ENCODE measurements at regions not wholly inside any gene's neighbourhood (a gene's known extent, or its start where the extent isn't known, plus 50 kb on each side); places are given as distances from the start of the nearest gene placed in this dataset.
"Not testable (repeated sequence)": the region's sequence is repeated elsewhere in the genome, so short reads cannot be mapped to it uniquely, and the experiment has no call there.

- H3K4me1 Mint-ChIP-seq = no peaks in the 10 kb centered on the region
- no peaks in the 10 kb centered on the region for H3K9me3 Mint-ChIP-seq
- no peaks in the 10 kb centered on the region for H3K27me3 Mint-ChIP-seq (ENCODE audit: low read depth)
- no peak for DNase-seq (ENCODE audit: low read depth, low spot score)
- H3K27ac Mint-ChIP-seq (ENCODE audit: unreplicated experiment) = peak overlapping the region; percentile 22
- no peak overlapping the region for H3K4me3 Mint-ChIP-seq
- TF ChIP-seq CTCF (conservative IDR thresholded peaks at IDR 0.05) = no peak
- no peaks in the 10 kb centered on the region for H3K36me3 Mint-ChIP-seq (ENCODE audit: low read depth)
Observed at GRCh38 chr12:119931402-119931801, 54.3 kb upstream of the CIT start.

GRCh38 chr12:119932921-119933320, 55.8 kb upstream of the CIT start:
- Mint-ChIP-seq H3K36me3 (ENCODE audit: low read depth) (no peaks in the 10 kb centered on the region), H3K27me3 (ENCODE audit: low read depth) (no peaks in the 10 kb centered on the region), H3K4me3 (no peak overlapping the region), H3K9me3 (no peaks in the 10 kb centered on the region), H3K27ac (ENCODE audit: unreplicated experiment) (no peak overlapping the region), H3K4me1 (peaks cover under 1% of the 10 kb centered on the region)
- TF ChIP-seq CTCF (conservative IDR thresholded peaks at IDR 0.05) = no peak
- no peak for DNase-seq (ENCODE audit: low read depth, low spot score)

- not testable (repeated sequence) for H3K27me3 Mint-ChIP-seq (ENCODE audit: low read depth); H3K4me1 Mint-ChIP-seq; DNase-seq (ENCODE audit: low read depth, low spot score); H3K27ac Mint-ChIP-seq (ENCODE audit: unreplicated experiment); H3K4me3 Mint-ChIP-seq; H3K36me3 Mint-ChIP-seq (ENCODE audit: low read depth); H3K9me3 Mint-ChIP-seq
Observed at GRCh38 chr12:119934780-119935179, 54.3 kb upstream of the BICDL1 start.

- Mint-ChIP-seq H3K36me3 (ENCODE audit: low read depth) (no peaks in the 10 kb centered on the region), H3K9me3 (no peaks in the 10 kb centered on the region), H3K4me1 (peaks cover 3% of the 10 kb centered on the region), H3K27ac (ENCODE audit: unreplicated experiment) (no peak overlapping the region), H3K4me3 (no peak overlapping the region), H3K27me3 (ENCODE audit: low read depth) (peaks cover 8% of the 10 kb centered on the region)
- no peak for DNase-seq (ENCODE audit: low read depth, low spot score)
- no peak for TF ChIP-seq CTCF (conservative IDR thresholded peaks at IDR 0.05)
Observed at GRCh38 chr12:119936705-119937311, 52.2 kb upstream of the BICDL1 start.

- Mint-ChIP-seq H3K9me3 (no peaks in the 10 kb centered on the region), H3K36me3 (ENCODE audit: low read depth) (no peaks in the 10 kb centered on the region), H3K4me3 (no peak overlapping the region), H3K4me1 (peaks cover 3% of the 10 kb centered on the region), H3K27me3 (ENCODE audit: low read depth) (peaks cover 8% of the 10 kb centered on the region), H3K27ac (ENCODE audit: unreplicated experiment) (no peak overlapping the region)
- peak; percentile 74 for DNase-seq (ENCODE audit: low read depth, low spot score)
- TF ChIP-seq CTCF (conservative IDR thresholded peaks at IDR 0.05) = peak; percentile 89
Observed at GRCh38 chr12:119938049-119938667, 50.9 kb upstream of the BICDL1 start.
